ENCODE measurements at regions not wholly inside any gene's neighbourhood (a gene's known extent, or its start where the extent isn't known, plus 50 kb on each side); places are given as distances from the start of the nearest gene placed in this dataset.

- Histone ChIP-seq H3K27ac (no peak overlapping the region), H3K4me3 (no peak overlapping the region), H3K4me1 (ENCODE audit: insufficient read depth) (peaks cover 5% of the 10 kb centered on the region), H3K9ac (no peak overlapping the region), H2AFZ (no peak overlapping the region), H3K9me2 (ENCODE audit: insufficient read depth) (no peaks in the 10 kb centered on the region), H3F3A (ENCODE audit: insufficient read depth) (peaks cover 4% of the 10 kb centered on the region; the same call in 1 of the 2 replicates), H3K27me3 (replicated peaks; ENCODE audit: insufficient read depth) (no peaks in the 10 kb centered on the region), H3K9me3 (ENCODE audit: low read depth) (no peaks in the 10 kb centered on the region), H3K4me2 (ENCODE audit: unreplicated experiment) (no peak overlapping the region), H3K79me2 (ENCODE audit: insufficient read depth) (no peaks in the 10 kb centered on the region), H4K20me1 (ENCODE audit: insufficient read depth) (no peaks in the 10 kb centered on the region), H3K36me3 (ENCODE audit: low read depth) (no peaks in the 10 kb centered on the region)
- 76 to 80% methylated on average over 10 of the region's 10 CpGs for WGBS, 2 experiments (ENCODE audit: low coverage in 1 of 2, low lambda C conversion rate in 2 of 2, missing lambda C conversion rate in 2 of 2)
- DNase-seq = no peak
- in situ Hi-C loops (cut with MboI) = no loop called here
- TF ChIP-seq EZH2phosphoT487 (IDR thresholded peaks at IDR 0.05; ENCODE audit: insufficient read depth, low read depth) (no peak), EZH2 (IDR thresholded peaks at IDR 0.05; ENCODE audit: insufficient read depth, poor library complexity, severe bottlenecking) (no peak)
These were observed 71.1 kb downstream of the METRNL start for GRCh38 chr17:83150369-83151055.

- Histone ChIP-seq H3K4me2 (ENCODE audit: unreplicated experiment) (no peak overlapping the region), H3K9me2 (ENCODE audit: insufficient read depth) (no peaks in the 10 kb centered on the region), H3K27me3 (replicated peaks; ENCODE audit: insufficient read depth) (no peaks in the 10 kb centered on the region), H3K27ac (no peak overlapping the region), H3K9me3 (ENCODE audit: low read depth) (no peaks in the 10 kb centered on the region), H3K4me3 (no peak overlapping the region), H3K4me1 (ENCODE audit: insufficient read depth) (peaks cover 10% of the 10 kb centered on the region), H2AFZ (peak overlapping the region; percentile 41), H3K79me2 (ENCODE audit: insufficient read depth) (no peaks in the 10 kb centered on the region), H4K20me1 (ENCODE audit: insufficient read depth) (no peaks in the 10 kb centered on the region), H3F3A (ENCODE audit: insufficient read depth) (peaks cover 9% of the 10 kb centered on the region), H3K9ac (no peak overlapping the region), H3K36me3 (ENCODE audit: low read depth) (no peaks in the 10 kb centered on the region)
- WGBS, 2 experiments (ENCODE audit: low coverage in 1 of 2, low lambda C conversion rate in 2 of 2, missing lambda C conversion rate in 2 of 2) = 65 to 71% methylated on average over 16 of the region's 16 CpGs
- TF ChIP-seq EZH2phosphoT487 (IDR thresholded peaks at IDR 0.05; ENCODE audit: insufficient read depth, low read depth) (no peak), EZH2 (IDR thresholded peaks at IDR 0.05; ENCODE audit: insufficient read depth, poor library complexity, severe bottlenecking) (no peak)
- in situ Hi-C loops (cut with MboI) = no loop called here
- DNase-seq = no peak
These were observed 71.6 kb downstream of the METRNL start for GRCh38 chr17:83151056-83151441.

- no peak overlapping the region for H3K27ac ChIP-seq
- no peak overlapping the region for H3K9ac ChIP-seq
- peak overlapping the region; percentile 41 for H2AFZ ChIP-seq
- peaks cover 15% of the 10 kb centered on the region for H3K4me1 ChIP-seq (ENCODE audit: insufficient read depth)
- H3K36me3 ChIP-seq (ENCODE audit: low read depth) = no peaks in the 10 kb centered on the region
- H3K4me3 ChIP-seq = no peak overlapping the region
- no peak for TF ChIP-seq EZH2 (IDR thresholded peaks at IDR 0.05; ENCODE audit: insufficient read depth, poor library complexity, severe bottlenecking)
- no peak for TF ChIP-seq EZH2phosphoT487 (IDR thresholded peaks at IDR 0.05; ENCODE audit: insufficient read depth, low read depth)
- no peaks in the 10 kb centered on the region for H3K9me3 ChIP-seq (ENCODE audit: low read depth)
- WGBS, 2 experiments (ENCODE audit: low coverage in 1 of 2, low lambda C conversion rate in 2 of 2, missing lambda C conversion rate in 2 of 2) = 61 to 64% methylated on average over 32 of the region's 32 CpGs
- no peaks in the 10 kb centered on the region for H3K79me2 ChIP-seq (ENCODE audit: insufficient read depth)
- H3K4me2 ChIP-seq (ENCODE audit: unreplicated experiment) = no peak overlapping the region
- peak; percentile 27 for DNase-seq
- in situ Hi-C loops (cut with MboI) = no loop called here
- peaks cover 15% of the 10 kb centered on the region for H3F3A ChIP-seq (ENCODE audit: insufficient read depth)
- no peaks in the 10 kb centered on the region for H3K9me2 ChIP-seq (ENCODE audit: insufficient read depth)
- H4K20me1 ChIP-seq (ENCODE audit: insufficient read depth) = no peaks in the 10 kb centered on the region
- H3K27me3 ChIP-seq (replicated peaks; ENCODE audit: insufficient read depth) = no peaks in the 10 kb centered on the region
These were observed 72.2 kb downstream of the METRNL start for GRCh38 chr17:83151442-83152226.

GRCh38 chr17:83152227-83152744 is 72.9 kb downstream of the METRNL start:
- in situ Hi-C loops (cut with MboI) = no loop called here
- Histone ChIP-seq H3K27ac (no peak overlapping the region), H3K9me2 (ENCODE audit: insufficient read depth) (no peaks in the 10 kb centered on the region), H3K4me1 (ENCODE audit: insufficient read depth) (peaks cover 16% of the 10 kb centered on the region), H3F3A (ENCODE audit: insufficient read depth) (peaks cover 19% of the 10 kb centered on the region), H3K4me3 (no peak overlapping the region), H3K9ac (no peak overlapping the region), H4K20me1 (ENCODE audit: insufficient read depth) (no peaks in the 10 kb centered on the region), H3K9me3 (ENCODE audit: low read depth) (no peaks in the 10 kb centered on the region), H3K4me2 (ENCODE audit: unreplicated experiment) (no peak overlapping the region), H3K36me3 (ENCODE audit: low read depth) (no peaks in the 10 kb centered on the region), H3K27me3 (replicated peaks; ENCODE audit: insufficient read depth) (no peaks in the 10 kb centered on the region), H2AFZ (no peak overlapping the region), H3K79me2 (ENCODE audit: insufficient read depth) (no peaks in the 10 kb centered on the region)
- WGBS, 2 experiments (ENCODE audit: low coverage in 1 of 2, low lambda C conversion rate in 2 of 2, missing lambda C conversion rate in 2 of 2) = 97% methylated on average over 14 to 31 of the region's 31 CpGs
- no peak for TF ChIP-seq EZH2 (IDR thresholded peaks at IDR 0.05; ENCODE audit: insufficient read depth, poor library complexity, severe bottlenecking)
- TF ChIP-seq EZH2phosphoT487 (IDR thresholded peaks at IDR 0.05; ENCODE audit: insufficient read depth, low read depth) = no peak
- no peak for DNase-seq

Measured in GM23248 (cell line).